Naive thymus-derived CD4-positive, alpha-beta T cell (primary cell): ENCODE measurements at regions not wholly inside any gene's neighbourhood (a gene's known extent, or its start where the extent isn't known, plus 50 kb on each side); places are given as distances from the start of the nearest gene placed in this dataset.

Experiments used
- ATAC-seq: fragments of 150-1000 bp; cut with Tn5 transposase; 2 replicates; pipeline ENCODE4 v1.10.0; 2021; ENCODE audit warnings: mild to moderate bottlenecking, moderate library complexity
- CTCF ChIA-PET: fragments of 350-600 bp; sonication (Branson Sonifier 250); formaldehyde crosslinking; loops from one replicate; lab custom pipeline; 2021; ENCODE audit warnings: antibody characterized with exemption; lab: Charles Lee
- POLR2A ChIA-PET: fragments of 350-600 bp; sonication (Branson Sonifier 250); formaldehyde crosslinking; loops from one replicate; lab custom pipeline; 2021; ENCODE audit warnings: antibody characterized with exemption, inconsistent platforms; lab: Charles Lee
- DNase-seq, 9 donors: peaks; one replicate each; pipeline versions ENCODE4 v3.0.0 to v3.0.0-alpha.2; 2020 to 2022; ENCODE audit warnings: mixed read lengths in 1 of 9
- H3K27ac ChIP-seq: one replicate; pipeline ENCODE4 v1.7.0; 2013; ENCODE audit warnings: mild to moderate bottlenecking, low read depth, low read length, moderate library complexity
- H3K27me3 ChIP-seq, 2 donors: one replicate each; pipeline ENCODE4 v1.7.0; 2013; ENCODE audit warnings: low read length in 2 of 2, mild to moderate bottlenecking in 2 of 2, moderate library complexity in 2 of 2; ENCODE audit not compliant: control insufficient read depth in 2 of 2, insufficient read depth in 2 of 2
- H3K36me3 ChIP-seq, 3 experiments: 1 replicate in 2 of 3; 2 replicates in 1 of 3; pipeline ENCODE4 v1.7.0; 2013; ENCODE audit warnings: low read length in 3 of 3, mild to moderate bottlenecking in 3 of 3, moderate library complexity in 1 of 3; ENCODE audit not compliant: insufficient read depth in 3 of 3, control insufficient read depth in 2 of 3
- H3K4me1 ChIP-seq, 2 donors: one replicate each; pipeline ENCODE4 v1.7.0; 2013; ENCODE audit warnings: low read length in 2 of 2, mild to moderate bottlenecking in 2 of 2, moderate library complexity in 1 of 2; ENCODE audit not compliant: control insufficient read depth in 2 of 2, insufficient read depth in 2 of 2
- H3K4me3 ChIP-seq: 2 replicates; pipeline ENCODE4 v1.7.0; 2013; ENCODE audit warnings: mild to moderate bottlenecking, low read length
- H3K9me3 ChIP-seq, 3 experiments: 1 replicate in 2 of 3; 2 replicates in 1 of 3; pipeline ENCODE4 v1.7.0; 2013; ENCODE audit warnings: low read length in 3 of 3; ENCODE audit not compliant: control insufficient read depth in 2 of 3
- H3K27ac Mint-ChIP-seq, 9 donors: one replicate each; pipeline ENCODE4 v1.8.0; 2020 to 2022; ENCODE audit warnings: mixed read lengths in 9 of 9, mild to moderate bottlenecking in 8 of 9, moderate library complexity in 5 of 9, inconsistent platforms in 2 of 9
- H3K27me3 Mint-ChIP-seq, 5 donors: one replicate each; pipeline ENCODE4 v1.8.0; 2021 to 2022; ENCODE audit warnings: mixed read lengths in 5 of 5, mild to moderate bottlenecking in 1 of 5
- H3K36me3 Mint-ChIP-seq, 5 donors: one replicate each; pipeline ENCODE4 v1.8.0; 2020 to 2022; ENCODE audit warnings: mixed read lengths in 5 of 5, mild to moderate bottlenecking in 3 of 5, inconsistent platforms in 1 of 5
- H3K4me1 Mint-ChIP-seq, 7 donors: one replicate each; pipeline ENCODE4 v1.8.0; 2020 to 2022; ENCODE audit warnings: mixed read lengths in 7 of 7, mild to moderate bottlenecking in 3 of 7, inconsistent platforms in 1 of 7
- H3K4me3 Mint-ChIP-seq, 10 donors: one replicate each; pipeline ENCODE4 v1.8.0; 2020 to 2022; ENCODE audit warnings: mild to moderate bottlenecking in 10 of 10, mixed read lengths in 10 of 10, moderate library complexity in 6 of 10, inconsistent platforms in 2 of 10
- H3K9me3 Mint-ChIP-seq, 11 donors: one replicate each; pipeline ENCODE4 v1.8.0; 2020 to 2022; ENCODE audit warnings: mixed read lengths in 11 of 11, mild to moderate bottlenecking in 4 of 11, inconsistent platforms in 1 of 11, moderate library complexity in 1 of 11
- intact Hi-C, 2 donors: fragments of 100-400 bp; cut with micrococcal nuclease; formaldehyde crosslinking; loops; one replicate each; pipeline ENCODE4 v1.15.1; 2023

DNA sequence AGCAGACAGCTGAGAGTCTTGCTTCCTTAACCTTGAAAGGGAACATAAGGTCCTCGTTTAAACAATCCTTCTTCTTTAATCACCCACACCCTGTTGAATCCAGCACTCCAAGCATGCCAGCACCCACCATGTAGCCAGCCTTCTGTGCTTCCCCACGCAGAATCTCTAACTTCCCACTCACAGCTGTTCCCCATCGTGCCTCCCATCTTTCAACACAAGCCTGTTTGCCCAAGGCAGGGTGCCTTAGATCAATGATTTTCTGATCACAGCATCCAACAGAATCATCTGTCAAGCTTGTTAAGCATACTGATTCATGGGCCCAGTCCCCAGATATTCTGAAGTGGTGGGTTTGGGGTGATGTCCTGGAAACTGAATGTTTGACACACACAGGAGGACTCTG, 530.8 kb downstream of the SH2D4B start:
- no peak for DNase-seq
- Histone ChIP-seq H3K27ac (no peak overlapping the region), H3K4me3 (no peak overlapping the region), H3K36me3 (no peaks in the 10 kb centered on the region), H3K27me3 (no peaks in the 10 kb centered on the region), H3K4me1 (no peaks in the 10 kb centered on the region), H3K9me3 (no peaks in the 10 kb centered on the region)
- H3K27ac Mint-ChIP-seq, result no peak overlapping the region
- no peak overlapping the region for H3K4me3 Mint-ChIP-seq
- CTCF ChIA-PET, result no interaction called here
- intact Hi-C loops, result no loop called here
- H3K4me1 Mint-ChIP-seq, result no peaks in the 10 kb centered on the region
- H3K27me3 Mint-ChIP-seq, result peaks cover 0 to 11% (median 4%) of the 10 kb centered on the region in 5 donors
- ATAC-seq, result no peak
- POLR2A ChIA-PET, result no interaction called here
- H3K36me3 Mint-ChIP-seq, result no peaks in the 10 kb centered on the region
- H3K9me3 Mint-ChIP-seq, result peaks cover 0 to 3% (median 0%) of the 10 kb centered on the region in 11 donors

DNA sequence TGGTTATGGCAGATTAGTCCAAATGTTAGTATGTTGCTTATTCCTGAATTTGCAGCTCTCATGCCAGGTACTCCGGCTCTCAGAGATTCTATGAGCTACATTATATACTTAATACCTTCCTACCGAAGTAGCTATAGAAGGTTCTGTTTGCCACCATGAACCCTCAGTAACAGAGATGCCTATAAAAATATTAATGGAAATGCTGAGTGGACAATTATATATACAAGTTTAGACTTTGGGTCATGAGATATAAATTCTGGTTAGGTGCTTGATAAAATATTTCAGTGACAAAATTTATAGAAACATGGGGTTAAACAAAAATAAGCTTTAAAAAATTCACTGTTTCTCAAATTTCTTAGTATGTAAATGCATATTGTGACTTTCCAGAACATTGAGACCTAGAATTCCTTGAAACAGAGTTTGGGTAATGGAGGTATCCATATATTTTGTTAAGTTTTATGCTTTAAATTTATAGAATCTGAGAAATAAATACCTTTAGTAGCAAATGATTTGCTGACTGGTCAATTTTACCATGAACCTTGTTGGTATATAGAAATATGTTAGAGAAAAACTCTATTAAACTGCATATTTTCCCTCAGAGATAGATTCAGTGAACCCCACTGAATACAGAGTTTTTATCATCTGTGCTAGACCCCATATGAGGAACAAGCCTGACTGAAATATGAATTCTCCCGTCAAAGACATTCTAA, 533.5 kb downstream of the SH2D4B start:
- Mint-ChIP-seq H3K9me3 (no peaks in the 10 kb centered on the region), H3K4me1 (no peaks in the 10 kb centered on the region), H3K36me3 (no peaks in the 10 kb centered on the region), H3K27ac (no peak overlapping the region), H3K4me3 (no peak overlapping the region), H3K27me3 (peaks cover 0 to 11% (median 0%) of the 10 kb centered on the region in 5 donors)
- no peak overlapping the region for H3K27ac ChIP-seq
- intact Hi-C loops, result no loop called here
- DNase-seq (no peak), ATAC-seq (no peak)
- H3K4me1 ChIP-seq, result no peaks in the 10 kb centered on the region
- POLR2A ChIA-PET, result no interaction called here
- no peaks in the 10 kb centered on the region for H3K36me3 ChIP-seq
- H3K4me3 ChIP-seq, result no peak overlapping the region
- H3K27me3 ChIP-seq, result no peaks in the 10 kb centered on the region
- no peaks in the 10 kb centered on the region for H3K9me3 ChIP-seq
- CTCF ChIA-PET, result no interaction called here

DNA sequence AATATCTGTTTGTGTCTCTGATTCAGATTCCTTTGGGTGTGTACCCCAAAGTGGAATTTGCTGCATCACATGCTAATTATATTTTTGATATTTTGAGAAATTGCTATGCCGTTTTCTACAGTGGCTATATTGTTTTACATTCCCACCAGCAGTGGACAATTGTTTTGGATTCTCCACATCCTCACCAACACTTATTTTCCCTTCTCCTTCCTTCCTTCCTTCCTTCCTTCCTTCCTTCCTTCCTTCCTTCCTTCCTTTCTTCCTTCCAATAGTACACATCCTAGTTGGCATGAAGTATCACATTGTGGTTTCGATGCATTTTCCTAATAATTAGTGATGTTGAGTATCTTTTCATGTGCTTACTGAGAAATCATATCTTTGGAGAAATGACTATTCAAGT, 535.5 kb downstream of the SH2D4B start:
- Histone ChIP-seq H3K9me3 (no peaks in the 10 kb centered on the region), H3K27ac (no peak overlapping the region), H3K4me1 (no peaks in the 10 kb centered on the region), H3K27me3 (no peaks in the 10 kb centered on the region), H3K36me3 (no peaks in the 10 kb centered on the region), H3K4me3 (no peak overlapping the region)
- Mint-ChIP-seq H3K9me3 (peaks cover 0 to 2% (median 0%) of the 10 kb centered on the region in 11 donors), H3K27me3 (peaks cover 0 to 8% (median under 1%) of the 10 kb centered on the region in 5 donors), H3K4me3 (no peak overlapping the region), H3K4me1 (no peaks in the 10 kb centered on the region), H3K36me3 (no peaks in the 10 kb centered on the region), H3K27ac (no peak overlapping the region)
- ChIA-PET POLR2A (no interaction called here), CTCF (no interaction called here)
- ATAC-seq, result no peak
- no peak for DNase-seq
- intact Hi-C loops, result no loop called here

DNA sequence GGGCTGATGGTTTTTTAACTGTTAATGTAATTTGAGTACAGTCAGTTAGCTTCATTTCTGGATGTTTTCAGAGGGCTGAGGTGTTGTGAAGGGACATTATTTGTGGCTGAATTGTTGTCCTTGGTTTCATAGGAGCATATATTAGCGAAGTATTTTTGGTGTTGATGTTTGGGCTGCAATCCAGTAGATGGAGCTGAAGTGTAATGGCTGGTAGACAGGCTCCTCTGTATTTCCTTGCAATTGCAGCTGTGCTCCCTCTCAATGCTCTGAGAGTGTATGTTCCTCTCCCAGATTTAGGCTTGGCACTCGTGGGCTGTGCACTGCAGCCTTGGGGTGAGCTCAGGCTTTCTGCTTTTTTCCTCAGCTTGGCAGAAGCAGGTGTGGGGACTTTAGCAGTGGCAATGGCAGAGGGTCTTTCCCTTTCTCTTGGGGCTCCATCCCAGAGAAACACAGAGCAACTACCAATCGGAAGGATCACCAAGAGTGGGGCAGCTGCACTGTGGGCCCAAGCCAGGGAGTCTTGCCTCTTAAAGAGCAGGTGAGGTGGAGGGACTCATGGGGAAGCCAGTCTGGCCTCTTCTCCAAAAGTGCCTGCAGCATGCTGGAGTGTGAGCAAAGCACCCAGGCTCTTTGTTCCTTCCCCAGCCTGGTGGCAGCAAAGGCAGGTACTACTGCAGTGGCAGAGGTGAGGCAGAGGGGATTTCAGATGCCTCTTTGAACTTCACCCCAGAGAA, 544.4 kb downstream of the SH2D4B start:
- POLR2A ChIA-PET, result no interaction called here
- ATAC-seq, result no peak
- no peaks in the 10 kb centered on the region for H3K9me3 ChIP-seq

DNA sequence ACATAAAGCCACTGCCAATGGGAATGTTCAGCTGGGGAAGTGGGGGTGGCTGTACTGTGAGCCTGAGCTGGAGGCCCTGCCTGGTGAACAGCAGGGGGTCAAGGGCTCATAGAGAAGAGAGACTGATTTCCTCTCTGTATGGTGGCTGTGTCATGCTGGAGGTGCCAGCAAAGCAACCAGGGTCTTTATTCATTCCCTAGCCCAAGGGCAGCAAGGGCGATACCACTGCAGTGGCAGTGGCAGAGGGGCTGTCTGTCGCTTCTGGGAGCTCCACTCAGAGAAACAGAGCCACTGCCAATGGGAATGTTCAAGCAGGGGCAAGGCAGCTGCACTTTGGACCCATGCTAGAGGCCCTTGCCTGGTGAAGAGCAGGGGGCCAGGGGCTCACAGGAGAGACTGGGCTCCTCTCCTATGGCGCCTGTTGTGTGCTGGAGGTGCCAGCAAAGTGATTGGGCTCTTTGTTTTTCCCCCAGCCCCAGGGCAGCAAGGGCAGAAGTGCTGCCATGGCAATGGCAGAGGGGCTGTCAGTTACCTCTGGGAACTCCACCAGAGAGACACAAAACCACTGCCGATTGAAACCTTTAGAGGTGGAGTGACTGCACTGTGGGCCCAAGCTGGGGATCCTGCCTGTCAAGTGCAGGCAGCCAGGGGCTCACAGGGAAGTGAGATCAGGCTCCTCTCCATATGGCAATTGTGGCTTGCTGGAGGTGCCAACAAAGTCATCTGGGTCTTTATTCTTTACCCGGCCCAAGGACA, 545.1 kb downstream of the SH2D4B start:
- ATAC-seq, result no peak
- Mint-ChIP-seq H3K4me3 (no peak overlapping the region), H3K27me3 (peaks cover 0 to 12% (median 10%) of the 10 kb centered on the region in 5 donors), H3K9me3 (peaks cover 0 to 5% (median 0%) of the 10 kb centered on the region in 11 donors), H3K27ac (no peak overlapping the region), H3K36me3 (no peaks in the 10 kb centered on the region), H3K4me1 (no peaks in the 10 kb centered on the region)
- Histone ChIP-seq H3K4me3 (no peak overlapping the region), H3K9me3 (no peaks in the 10 kb centered on the region), H3K4me1 (no peaks in the 10 kb centered on the region), H3K36me3 (no peaks in the 10 kb centered on the region), H3K27me3 (no peaks in the 10 kb centered on the region), H3K27ac (no peak overlapping the region)
- POLR2A ChIA-PET, result no interaction called here
- no peak for DNase-seq
- intact Hi-C loops, result no loop called here
- CTCF ChIA-PET, result no interaction called here

More for the DNA sequence above, 544.4 kb downstream of the SH2D4B start:
- no peaks in the 10 kb centered on the region for H3K36me3 ChIP-seq
- intact Hi-C loops, result no loop called here
- H3K27ac ChIP-seq, result no peak overlapping the region
- Mint-ChIP-seq H3K36me3 (no peaks in the 10 kb centered on the region), H3K27ac (no peak overlapping the region), H3K27me3 (peaks cover 0 to 12% (median 10%) of the 10 kb centered on the region in 5 donors), H3K4me3 (no peak overlapping the region), H3K9me3 (peaks cover 0 to 5% (median 0%) of the 10 kb centered on the region in 11 donors), H3K4me1 (no peaks in the 10 kb centered on the region)
- no peaks in the 10 kb centered on the region for H3K4me1 ChIP-seq
- no peaks in the 10 kb centered on the region for H3K27me3 ChIP-seq
- CTCF ChIA-PET, result no interaction called here
- H3K4me3 ChIP-seq, result no peak overlapping the region
- DNase-seq, result no peak

DNA sequence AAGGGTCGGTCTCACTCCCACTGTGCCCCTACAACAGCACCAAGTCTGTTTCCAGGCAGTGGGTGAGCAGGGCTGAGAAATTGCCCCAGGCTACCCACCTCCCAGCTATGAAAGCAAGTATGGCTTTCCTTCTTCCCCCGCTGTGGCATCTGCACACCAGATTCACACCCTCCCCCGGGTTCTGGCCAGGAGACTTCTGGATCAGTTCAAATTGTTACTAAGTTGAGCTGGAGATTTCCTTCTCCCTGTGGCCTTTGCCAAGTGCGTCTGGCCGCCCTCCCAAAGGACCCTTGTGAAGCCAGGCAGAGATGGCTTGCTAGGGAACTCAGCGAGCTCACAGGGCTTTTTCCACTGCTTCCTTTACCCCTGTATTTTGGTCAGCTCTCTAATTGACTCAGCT, 555.4 kb downstream of the SH2D4B start:
- Mint-ChIP-seq H3K27me3 (peaks cover 0 to 22% (median 19%) of the 10 kb centered on the region in 5 donors), H3K4me1 (no peaks in the 10 kb centered on the region), H3K27ac (no peak overlapping the region), H3K9me3 (peaks cover 0 to 7% (median 0%) of the 10 kb centered on the region in 11 donors), H3K36me3 (no peaks in the 10 kb centered on the region), H3K4me3 (no peak overlapping the region)
- intact Hi-C loops, result no loop called here
- no peaks in the 10 kb centered on the region for H3K36me3 ChIP-seq
- no peak overlapping the region for H3K27ac ChIP-seq
- ChIA-PET POLR2A (no interaction called here), CTCF (no interaction called here)
- no peaks in the 10 kb centered on the region for H3K4me1 ChIP-seq
- H3K27me3 ChIP-seq, result no peaks in the 10 kb centered on the region
- DNase-seq (no peak), ATAC-seq (no peak)
- H3K4me3 ChIP-seq, result no peak overlapping the region
- no peaks in the 10 kb centered on the region for H3K9me3 ChIP-seq
